ENCODE measurements at regions not wholly inside any gene's neighbourhood (a gene's known extent, or its start where the extent isn't known, plus 50 kb on each side); places are given as distances from the start of the nearest gene placed in this dataset.

DNA sequence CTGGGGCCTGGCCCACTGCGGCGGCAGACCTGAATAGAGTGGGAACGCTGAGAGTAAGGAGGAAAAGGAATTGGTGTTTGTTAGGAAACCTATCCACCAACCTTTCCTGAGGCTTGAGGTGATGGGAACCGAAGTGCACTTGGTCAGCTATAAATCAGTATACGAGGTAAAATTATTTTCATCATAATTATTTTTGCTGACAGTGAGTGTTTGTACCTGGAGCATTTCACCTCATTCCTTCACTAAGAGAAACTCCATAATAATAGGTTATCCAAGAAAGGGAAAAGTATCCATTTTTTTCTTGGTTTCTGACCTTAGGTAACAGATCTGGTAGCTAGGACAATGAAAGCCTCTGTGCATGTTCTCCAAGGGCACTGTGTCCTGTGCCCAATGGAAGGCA is 138.6 kb upstream of the RGPD4 start:
- Histone ChIP-seq H4K91ac (ENCODE audit: insufficient read length, low read depth, low read length) (no peak overlapping the region), H3K27ac (ENCODE audit: insufficient read length, low read depth, low read length) (no peak overlapping the region), H2AFZ (ENCODE audit: low read length) (no peak overlapping the region), H3K4ac (ENCODE audit: low read depth, low read length) (no peak overlapping the region), H3K18ac (ENCODE audit: insufficient read length, low read depth, low read length) (no peak overlapping the region), H3K9ac (ENCODE audit: extremely low read depth, insufficient read length, low read length) (no peak overlapping the region), H4K8ac (replicated peaks; ENCODE audit: insufficient read length, low read depth, low read length) (no peak overlapping the region), H2BK12ac (ENCODE audit: insufficient read length, low read depth, low read length) (no peak overlapping the region), H3K4me2 (ENCODE audit: insufficient read depth, insufficient read length, low read length) (no peak overlapping the region), H3K27me3 (ENCODE audit: insufficient read depth, low read length) (no peaks in the 10 kb centered on the region), H3K23me2 (ENCODE audit: insufficient read length, low read depth, low read length, poor library complexity, severe bottlenecking) (no peaks in the 10 kb centered on the region), H3K79me2 (ENCODE audit: insufficient read depth, low read length) (no peaks in the 10 kb centered on the region), H2AK5ac (ENCODE audit: insufficient read length, low read length) (no peak overlapping the region), H3K23ac (ENCODE audit: insufficient read length, low read depth, low read length) (no peak overlapping the region), H4K20me1 (ENCODE audit: control insufficient read depth, insufficient read depth, insufficient read length) (no peaks in the 10 kb centered on the region), H3K79me1 (ENCODE audit: insufficient read depth, low read depth, low read length, poor library complexity, severe bottlenecking) (no peaks in the 10 kb centered on the region), H3K14ac (ENCODE audit: insufficient read depth, low read length) (no peak overlapping the region), H3K56ac (ENCODE audit: insufficient read length, low read depth, low read length) (no peak overlapping the region), H3K9me3 (ENCODE audit: control insufficient read depth, low read depth, low read length) (no peaks in the 10 kb centered on the region), H3T11ph (ENCODE audit: low read length) (no peak overlapping the region), H2BK5ac (ENCODE audit: insufficient read length, low read length) (no peak overlapping the region), H2BK15ac (ENCODE audit: low read depth, low read length) (no peak overlapping the region), H2BK20ac (ENCODE audit: low read depth, low read length, poor library complexity, severe bottlenecking) (no peak overlapping the region), H2BK120ac (ENCODE audit: low read depth, low read length, poor library complexity, severe bottlenecking) (no peak overlapping the region), H3K4me1 (ENCODE audit: insufficient read depth, low read length) (no peaks in the 10 kb centered on the region), H4K5ac (ENCODE audit: insufficient read length, low read depth, low read length) (no peak overlapping the region)
- no peak for DNase-seq
- TF ChIP-seq, protein P1, sequence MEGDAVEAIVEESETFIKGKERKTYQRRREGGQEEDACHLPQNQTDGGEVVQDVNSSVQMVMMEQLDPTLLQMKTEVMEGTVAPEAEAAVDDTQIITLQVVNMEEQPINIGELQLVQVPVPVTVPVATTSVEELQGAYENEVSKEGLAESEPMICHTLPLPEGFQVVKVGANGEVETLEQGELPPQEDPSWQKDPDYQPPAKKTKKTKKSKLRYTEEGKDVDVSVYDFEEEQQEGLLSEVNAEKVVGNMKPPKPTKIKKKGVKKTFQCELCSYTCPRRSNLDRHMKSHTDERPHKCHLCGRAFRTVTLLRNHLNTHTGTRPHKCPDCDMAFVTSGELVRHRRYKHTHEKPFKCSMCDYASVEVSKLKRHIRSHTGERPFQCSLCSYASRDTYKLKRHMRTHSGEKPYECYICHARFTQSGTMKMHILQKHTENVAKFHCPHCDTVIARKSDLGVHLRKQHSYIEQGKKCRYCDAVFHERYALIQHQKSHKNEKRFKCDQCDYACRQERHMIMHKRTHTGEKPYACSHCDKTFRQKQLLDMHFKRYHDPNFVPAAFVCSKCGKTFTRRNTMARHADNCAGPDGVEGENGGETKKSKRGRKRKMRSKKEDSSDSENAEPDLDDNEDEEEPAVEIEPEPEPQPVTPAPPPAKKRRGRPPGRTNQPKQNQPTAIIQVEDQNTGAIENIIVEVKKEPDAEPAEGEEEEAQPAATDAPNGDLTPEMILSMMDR (conservative IDR thresholded peaks at IDR 0.05): no peak
- no CpG with 5 or more reads among the region's 5 CpGs for WGBS (ENCODE audit: extremely low coverage, insufficient read length, low lambda C conversion rate)
- peaks cover 16 to 22% of the 10 kb centered on the region in 2 experiments for H3K4me1 Mint-ChIP-seq
- no peaks in the 10 kb centered on the region for H3K9me3 Mint-ChIP-seq
- no peak overlapping the region for H3K4me3 Mint-ChIP-seq
- H3K27me3 Mint-ChIP-seq (ENCODE audit: low read depth): no peaks in the 10 kb centered on the region
- no peak overlapping the region for H3K27ac Mint-ChIP-seq
- H3K36me3 Mint-ChIP-seq (ENCODE audit: insufficient read depth in 1 of 3, low read depth in 3 of 3): no peaks in the 10 kb centered on the region; a peak in 1 of 7 replicates

Data from H9 (cell line).